Psoas muscle (tissue), 7 donors: ENCODE measurements at regions not wholly inside any gene's neighbourhood (a gene's known extent, or its start where the extent isn't known, plus 50 kb on each side); places are given as distances from the start of the nearest gene placed in this dataset.
"Not testable (repeated sequence)": the region's sequence is repeated elsewhere in the genome, so short reads cannot be mapped to it uniquely, and the experiment has no call there.

ENCODE experiments used
- ATAC-seq, 4 donors: fragments of 200-7000 bp; cut with Tn5 transposase; one replicate each; pipeline ENCODE4 v1.9.1; 2020; ENCODE audit warnings: moderate library complexity in 3 of 4, mild to moderate bottlenecking in 2 of 4
- DNase-seq, 2 donors: peaks; one replicate each; pipeline ENCODE4 v3.0.0-alpha.2; 2020
- H3K27ac ChIP-seq: fragments of 200-600 bp; one replicate; pipeline ENCODE4 v1.8.0; 2022
- H3K27me3 ChIP-seq, 3 donors: fragments of 200-600 bp in 1 of 3; one replicate each; pipeline versions ENCODE4 v1.6.1 to v1.8.0; 2013 to 2022; ENCODE audit warnings: low read length in 2 of 3, mild to moderate bottlenecking in 2 of 3, moderate library complexity in 1 of 3; ENCODE audit not compliant: insufficient read depth in 3 of 3
- H3K36me3 ChIP-seq, 2 donors: fragments of 200-600 bp in 1 of 2; one replicate each; pipeline versions ENCODE4 v1.6.1 to v1.8.0; 2013 to 2022; ENCODE audit warnings: low read depth in 1 of 2, mild to moderate bottlenecking in 1 of 2, moderate library complexity in 1 of 2; ENCODE audit not compliant: insufficient read depth in 1 of 2
- H3K4me1 ChIP-seq: fragments of 200-600 bp; one replicate; pipeline ENCODE4 v1.8.0; 2022
- H3K4me3 ChIP-seq: fragments of 200-600 bp; one replicate; pipeline ENCODE4 v1.8.0; 2022; ENCODE audit warnings: mild to moderate bottlenecking
- H3K9me3 ChIP-seq: fragments of 200-600 bp; one replicate; pipeline ENCODE4 v1.8.0; 2022
- CTCF ChIP-seq: fragments of 200-600 bp; IDR thresholded peaks from one replicate; pipeline ENCODE4 v1.8.0; 2022; ENCODE audit warnings: antibody characterized with exemption
- WGBS, 3 donors: extraction: QIAGEN DNeasy Blood & Tissue Kit; methylation state at CpG; one replicate each; pipeline versions ENCODE4 v1.1.6 to v1.1.7; 2013; 5-methylcytosine and 5-hydroxymethylcytosine counted together
- intact Hi-C, 2 donors: fragments of 100-400 bp; cut with DNase I; formaldehyde crosslinking; loops; one replicate each; pipeline versions ENCODE4 v1.11.0 to v1.14.2; 2022
- donor health status: healthy with polysubstance abuse.
- donor health status: DM: no; HTN: no; CAD: no; lungs with moderate emphysema.
- donor health status: Bipolar disorder and iron deficiency.
- donor health status: healthy.
- donor health status: DM: yes; HTN: yes; CAD: no.
- donor health status: DM: no; HTN: no; CAD: no.
- donor health status: DM: yes; HTN: yes; CAD: no.

GRCh38 chr14:21911877-21912276 lies 238.3 kb upstream of the OR4E1 start:
- intact Hi-C loops, result no loop called here
- DNase-seq (no peak), ATAC-seq (no peak)
- no peak for TF ChIP-seq CTCF
- WGBS, 3 donors, result 53 to 82% (median 76%) methylated on average over 1 of the region's 1 CpG
- H3K4me1 ChIP-seq, result no peaks in the 10 kb centered on the region
- no peak overlapping the region for H3K4me3 ChIP-seq
- H3K36me3 ChIP-seq, result no peaks in the 10 kb centered on the region
- H3K27ac ChIP-seq, result no peak overlapping the region
- H3K27me3 ChIP-seq, result no peaks in the 10 kb centered on the region
- no peaks in the 10 kb centered on the region for H3K9me3 ChIP-seq

- no peak for DNase-seq
- intact Hi-C loops, result no loop called here
- H3K27me3 ChIP-seq, result no peaks in the 10 kb centered on the region
- ATAC-seq, result no peak
- no peak overlapping the region for H3K27ac ChIP-seq
- H3K4me1 ChIP-seq, result no peaks in the 10 kb centered on the region
- no peaks in the 10 kb centered on the region for H3K36me3 ChIP-seq
- no peak for TF ChIP-seq CTCF
- no peaks in the 10 kb centered on the region for H3K9me3 ChIP-seq
- WGBS, 3 donors, result 27 to 46% (median 45%) methylated on average over 4 of the region's 4 CpGs
- H3K4me3 ChIP-seq, result no peak overlapping the region
Observed at GRCh38 chr14:21910260-21910659, 236.6 kb upstream of the OR4E1 start.

GRCh38 chr14:21902561-21903181 lies 229.1 kb upstream of the OR4E1 start:
- Histone ChIP-seq H3K9me3 (no peaks in the 10 kb centered on the region), H3K4me3 (no peak overlapping the region), H3K27ac (no peak overlapping the region), H3K36me3 (no peaks in the 10 kb centered on the region), H3K27me3 (no peaks in the 10 kb centered on the region), H3K4me1 (no peaks in the 10 kb centered on the region)
- DNase-seq (no peak), ATAC-seq (no peak)
- 59 to 65% (median 64%) methylated on average over 4 of the region's 4 CpGs for WGBS, 3 donors
- no peak for TF ChIP-seq CTCF
- intact Hi-C loops, result no loop called here

- ATAC-seq, H3K27me3 ChIP-seq, H3K27ac ChIP-seq, H3K4me3 ChIP-seq, intact Hi-C loops, H3K4me1 ChIP-seq, DNase-seq, H3K36me3 ChIP-seq, H3K9me3 ChIP-seq: not testable (repeated sequence)
- 71 to 87% (median 87%) methylated on average over 5 to 6 of the region's 6 CpGs for WGBS, 3 donors
Observed at GRCh38 chr14:21894898-21895194, 221.2 kb upstream of the OR4E1 start.

GRCh38 chr14:21894003-21894897 lies 220.6 kb upstream of the OR4E1 start:
- TF ChIP-seq CTCF, result no peak
- Histone ChIP-seq H3K4me3 (no peak overlapping the region), H3K4me1 (no peaks in the 10 kb centered on the region), H3K36me3 (no peaks in the 10 kb centered on the region), H3K9me3 (no peaks in the 10 kb centered on the region), H3K27ac (no peak overlapping the region), H3K27me3 (no peaks in the 10 kb centered on the region)
- ATAC-seq, result no peak
- intact Hi-C loops, result no loop called here
- 47 to 49% (median 48%) methylated on average over 13 of the region's 13 CpGs for WGBS, 3 donors
- no peak for DNase-seq
